Upper lobe of right lung (tissue), 1 donor: ENCODE measurements at regions not wholly inside any gene's neighbourhood (a gene's known extent, or its start where the extent isn't known, plus 50 kb on each side); places are given as distances from the start of the nearest gene placed in this dataset.

Experiments used
- ATAC-seq: fragments of 200-7000 bp; cut with Tn5 transposase; one replicate; pipeline ENCODE4 v1.9.1; 2020; ENCODE audit warnings: mild to moderate bottlenecking, moderate library complexity
- DNase-seq: peaks from one replicate; pipeline ENCODE4 v3.0.0-alpha.2; 2020
- H3K27ac ChIP-seq: fragments of 200-600 bp; one replicate; pipeline ENCODE4 v1.8.0; 2022
- H3K27me3 ChIP-seq: fragments of 200-600 bp; one replicate; pipeline ENCODE4 v1.8.0; 2022; ENCODE audit warnings: mild to moderate bottlenecking
- H3K36me3 ChIP-seq: fragments of 200-600 bp; one replicate; pipeline ENCODE4 v1.8.0; 2022
- H3K4me1 ChIP-seq: fragments of 200-600 bp; one replicate; pipeline ENCODE4 v1.8.0; 2022
- H3K4me3 ChIP-seq: fragments of 200-600 bp; one replicate; pipeline ENCODE4 v1.8.0; 2022; ENCODE audit warnings: mild to moderate bottlenecking
- H3K9me3 ChIP-seq: fragments of 200-600 bp; one replicate; pipeline ENCODE4 v1.8.0; 2022
- intact Hi-C: fragments of 100-400 bp; cut with DNase I; formaldehyde crosslinking; loops from one replicate; pipeline ENCODE4 v1.11.0; 2022
- TF ChIP-seq, protein P1 (sequence below): fragments of 200-600 bp; IDR thresholded peaks from one replicate; pipeline ENCODE4 v1.8.0; 2022; ENCODE audit warnings: antibody characterized with exemption
- donor health status: DM: no; HTN: yes; CAD: no; lungs with severe emphysema.

DNA sequence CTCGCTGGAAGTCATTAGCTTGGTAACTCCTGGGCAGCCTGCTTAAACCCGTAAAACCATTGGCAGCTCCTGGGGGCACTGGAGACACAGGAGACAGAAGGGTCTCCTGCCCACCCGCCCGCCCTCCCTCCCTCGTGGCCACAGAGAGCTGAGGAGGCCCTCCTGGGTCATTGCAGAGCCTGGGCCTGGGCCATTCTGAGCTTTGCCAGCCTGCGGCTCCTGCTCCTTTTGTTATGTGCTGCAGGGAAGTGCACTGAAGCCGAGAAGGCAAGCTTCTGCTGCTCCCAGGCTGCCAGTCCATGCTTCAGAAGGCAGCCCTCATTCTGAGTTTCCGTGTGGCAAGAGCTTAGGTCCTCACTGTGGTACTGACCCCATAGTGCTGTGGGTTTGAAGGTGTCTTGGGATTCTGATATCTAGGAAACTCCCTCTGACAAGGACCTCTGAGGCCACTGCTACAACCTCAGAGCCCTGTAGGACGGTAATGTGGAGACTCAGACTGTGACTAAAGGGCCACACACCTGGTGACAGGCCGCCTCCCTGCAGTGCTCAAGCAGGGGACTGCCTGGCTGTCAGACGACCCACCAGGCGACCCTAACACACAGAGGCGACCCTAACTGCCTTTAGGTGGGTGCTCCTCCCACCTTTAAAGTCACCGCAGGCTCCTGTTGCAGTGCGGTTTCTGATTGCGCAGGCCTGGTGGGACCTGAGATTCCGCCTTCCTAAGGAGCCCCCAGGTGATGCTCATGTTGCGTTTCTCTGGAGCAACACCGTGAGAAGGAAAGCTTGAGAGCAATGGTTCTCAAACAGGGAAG, 118.7 kb downstream of the IER5 start:
- Histone ChIP-seq H3K36me3 (no peaks in the 10 kb centered on the region), H3K27ac (no peak overlapping the region), H3K9me3 (no peaks in the 10 kb centered on the region), H3K4me3 (no peak overlapping the region), H3K27me3 (no peaks in the 10 kb centered on the region), H3K4me1 (no peaks in the 10 kb centered on the region)
- no peak for DNase-seq
- TF ChIP-seq, protein P1, sequence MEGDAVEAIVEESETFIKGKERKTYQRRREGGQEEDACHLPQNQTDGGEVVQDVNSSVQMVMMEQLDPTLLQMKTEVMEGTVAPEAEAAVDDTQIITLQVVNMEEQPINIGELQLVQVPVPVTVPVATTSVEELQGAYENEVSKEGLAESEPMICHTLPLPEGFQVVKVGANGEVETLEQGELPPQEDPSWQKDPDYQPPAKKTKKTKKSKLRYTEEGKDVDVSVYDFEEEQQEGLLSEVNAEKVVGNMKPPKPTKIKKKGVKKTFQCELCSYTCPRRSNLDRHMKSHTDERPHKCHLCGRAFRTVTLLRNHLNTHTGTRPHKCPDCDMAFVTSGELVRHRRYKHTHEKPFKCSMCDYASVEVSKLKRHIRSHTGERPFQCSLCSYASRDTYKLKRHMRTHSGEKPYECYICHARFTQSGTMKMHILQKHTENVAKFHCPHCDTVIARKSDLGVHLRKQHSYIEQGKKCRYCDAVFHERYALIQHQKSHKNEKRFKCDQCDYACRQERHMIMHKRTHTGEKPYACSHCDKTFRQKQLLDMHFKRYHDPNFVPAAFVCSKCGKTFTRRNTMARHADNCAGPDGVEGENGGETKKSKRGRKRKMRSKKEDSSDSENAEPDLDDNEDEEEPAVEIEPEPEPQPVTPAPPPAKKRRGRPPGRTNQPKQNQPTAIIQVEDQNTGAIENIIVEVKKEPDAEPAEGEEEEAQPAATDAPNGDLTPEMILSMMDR = no peak
- intact Hi-C loops = no loop called here
- no peak for ATAC-seq

DNA sequence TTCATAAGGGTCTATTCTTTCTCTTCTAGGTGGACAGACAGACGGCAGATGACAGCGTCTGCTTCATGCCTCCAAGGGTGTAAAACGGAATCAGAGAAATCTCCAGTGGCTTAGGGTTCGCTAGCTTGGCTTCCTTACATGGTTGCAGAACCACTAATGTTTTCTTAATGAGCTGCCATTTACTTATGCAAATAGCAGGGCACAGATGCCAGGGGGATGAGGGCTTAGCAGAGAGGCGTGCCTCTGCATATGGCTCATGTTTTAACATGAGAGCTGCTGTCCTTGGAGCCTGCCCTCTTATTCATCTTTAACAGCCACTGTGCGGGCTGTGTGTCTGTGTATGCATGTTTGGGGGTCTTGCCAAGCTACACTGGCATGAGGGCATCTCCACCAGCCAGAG, 119.6 kb downstream of the IER5 start:
- H3K4me1 ChIP-seq = no peaks in the 10 kb centered on the region
- no peak for ATAC-seq
- no peak overlapping the region for H3K27ac ChIP-seq
- no peak overlapping the region for H3K4me3 ChIP-seq
- TF ChIP-seq, protein P1 = no peak
- intact Hi-C loops = no loop called here
- H3K9me3 ChIP-seq = no peaks in the 10 kb centered on the region
- no peak for DNase-seq
- H3K36me3 ChIP-seq = no peaks in the 10 kb centered on the region
- no peaks in the 10 kb centered on the region for H3K27me3 ChIP-seq

DNA sequence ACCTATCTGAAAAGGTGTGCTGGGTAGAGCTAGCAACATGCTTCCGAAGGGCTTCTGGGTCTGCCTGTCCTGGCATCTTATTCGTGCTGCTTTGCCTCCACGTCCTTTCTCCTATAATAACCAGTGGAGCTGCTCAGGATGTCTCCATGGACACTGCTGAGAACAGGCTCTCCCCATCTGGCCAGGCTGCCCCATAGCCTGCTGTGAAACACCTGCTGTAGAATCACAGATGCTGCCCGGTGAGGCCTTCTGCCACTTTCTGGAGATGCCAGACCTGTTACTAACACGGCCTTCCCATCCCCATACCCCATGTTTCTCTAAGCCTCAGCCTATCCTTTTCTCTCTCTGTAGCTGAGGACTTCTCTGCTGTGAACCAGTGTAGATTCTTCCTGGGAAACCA, 120.5 kb downstream of the IER5 start:
- Histone ChIP-seq H3K4me1 (no peaks in the 10 kb centered on the region), H3K9me3 (no peaks in the 10 kb centered on the region), H3K27ac (no peak overlapping the region), H3K27me3 (no peaks in the 10 kb centered on the region), H3K36me3 (no peaks in the 10 kb centered on the region), H3K4me3 (no peak overlapping the region)
- DNase-seq (no peak), ATAC-seq (no peak)
- TF ChIP-seq, protein P1 = no peak
- intact Hi-C loops = no loop called here

DNA sequence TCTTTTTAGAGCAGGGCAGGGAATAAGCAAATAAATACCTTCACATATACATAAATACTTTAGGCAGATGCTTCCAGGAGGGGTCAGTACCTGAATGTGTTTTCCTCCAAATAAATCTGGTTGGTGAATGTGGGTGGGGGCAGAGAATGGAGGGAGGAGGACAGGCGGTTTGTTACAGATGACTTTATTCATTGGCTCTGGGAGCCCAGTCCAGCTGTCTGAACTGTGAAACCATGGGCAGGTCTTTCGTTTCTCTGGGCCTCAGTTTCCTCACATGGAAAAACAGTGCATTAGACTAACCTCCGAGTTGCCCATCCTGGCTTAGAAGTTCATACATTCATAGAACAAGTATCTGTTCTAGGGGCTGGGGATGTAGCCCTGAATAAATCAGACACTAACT, 124.6 kb downstream of the IER5 start:
- H3K27me3 ChIP-seq = no peaks in the 10 kb centered on the region
- intact Hi-C loops = no loop called here
- ATAC-seq (no peak), DNase-seq (no peak)
- H3K9me3 ChIP-seq = no peaks in the 10 kb centered on the region
- no peak overlapping the region for H3K27ac ChIP-seq
- H3K4me1 ChIP-seq = no peaks in the 10 kb centered on the region
- H3K36me3 ChIP-seq = no peaks in the 10 kb centered on the region
- TF ChIP-seq, protein P1 = no peak
- no peak overlapping the region for H3K4me3 ChIP-seq

DNA sequence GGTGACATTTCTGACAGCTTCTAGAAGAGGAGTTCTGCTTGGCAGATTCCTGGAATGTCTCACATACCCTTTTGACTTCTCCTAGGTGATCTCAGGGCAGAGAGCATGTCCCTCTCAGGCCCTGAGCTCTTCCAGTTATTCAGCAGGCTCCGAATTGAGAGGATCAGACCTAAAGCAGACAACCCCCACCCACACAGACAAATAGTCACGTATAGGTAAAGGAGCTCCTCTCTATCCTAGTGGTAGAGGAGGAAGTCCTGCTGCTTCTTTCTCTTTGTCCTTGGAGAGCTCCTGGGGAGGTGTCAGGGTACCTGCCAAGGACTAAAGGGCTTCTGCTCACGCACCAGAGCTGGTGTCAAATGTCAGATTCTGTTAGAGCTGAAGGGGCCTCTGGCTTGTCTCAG, 128.1 kb downstream of the IER5 start:
- ATAC-seq (no peak), DNase-seq (no peak)
- Histone ChIP-seq H3K9me3 (no peaks in the 10 kb centered on the region), H3K27me3 (no peaks in the 10 kb centered on the region), H3K27ac (no peak overlapping the region), H3K4me1 (no peaks in the 10 kb centered on the region), H3K4me3 (no peak overlapping the region), H3K36me3 (no peaks in the 10 kb centered on the region)
- TF ChIP-seq, protein P1 = no peak
- intact Hi-C loops = no loop called here
